H9 (cell line): ENCODE measurements at regions not wholly inside any gene's neighbourhood (a gene's known extent, or its start where the extent isn't known, plus 50 kb on each side); places are given as distances from the start of the nearest gene placed in this dataset.

Source experiments
- DNase-seq: peaks from one replicate; pipeline ENCODE4 v3.0.0-alpha.2; 2017
- H2AFZ ChIP-seq: one replicate; pipeline ENCODE4 v1.6.1; 2013; ENCODE audit warnings: mild to moderate bottlenecking, low read length, control low read depth, moderate library complexity
- H2AK5ac ChIP-seq: 2 replicates; pipeline ENCODE4 v1.6.1; 2013; ENCODE audit warnings: low read length, control low read depth, mixed read lengths; ENCODE audit not compliant: insufficient read length
- H2BK120ac ChIP-seq: one replicate; pipeline ENCODE4 v1.6.1; 2013; ENCODE audit warnings: low read depth, mild to moderate bottlenecking, low read length, control low read depth, inconsistent platforms; ENCODE audit not compliant: poor library complexity, severe bottlenecking
- H2BK12ac ChIP-seq: 2 replicates; pipeline ENCODE4 v1.6.1; 2013; ENCODE audit warnings: low read length, control low read depth, mixed read lengths, low read depth; ENCODE audit not compliant: insufficient read length
- H2BK15ac ChIP-seq: 2 replicates; pipeline ENCODE4 v1.6.1; 2013; ENCODE audit warnings: low read depth, low read length, control low read depth
- H2BK20ac ChIP-seq: one replicate; pipeline ENCODE4 v1.6.1; 2013; ENCODE audit warnings: low read depth, mild to moderate bottlenecking, low read length, control low read depth, inconsistent platforms; ENCODE audit not compliant: poor library complexity, severe bottlenecking
- H2BK5ac ChIP-seq: 2 replicates; pipeline ENCODE4 v1.6.1; 2013; ENCODE audit warnings: low read length, control low read depth, mixed read lengths; ENCODE audit not compliant: insufficient read length
- H3K14ac ChIP-seq: 2 replicates; pipeline ENCODE4 v1.6.1; 2013; ENCODE audit warnings: low read length, control low read depth; ENCODE audit not compliant: insufficient read depth
- H3K18ac ChIP-seq: 2 replicates; pipeline ENCODE4 v1.6.1; 2013; ENCODE audit warnings: low read depth, mild to moderate bottlenecking, mixed read lengths, low read length, control low read depth; ENCODE audit not compliant: insufficient read length
- H3K23ac ChIP-seq: 2 replicates; pipeline ENCODE4 v1.6.1; 2013; ENCODE audit warnings: low read length, control low read depth, mixed read lengths, low read depth; ENCODE audit not compliant: insufficient read length
- H3K23me2 ChIP-seq: 2 replicates; pipeline ENCODE4 v1.6.1; 2013; ENCODE audit warnings: low read depth, mild to moderate bottlenecking, mixed read lengths, low read length, control low read depth; ENCODE audit not compliant: insufficient read length, poor library complexity, severe bottlenecking
- H3K27ac ChIP-seq: 2 replicates; pipeline ENCODE4 v1.5.1; 2013; ENCODE audit warnings: low read length, control low read depth, mixed read lengths, low read depth; ENCODE audit not compliant: insufficient read length
- H3K27me3 ChIP-seq: 2 replicates; pipeline ENCODE4 v1.6.1; 2013; ENCODE audit warnings: low read length, control low read depth, inconsistent platforms; ENCODE audit not compliant: insufficient read depth
- H3K4ac ChIP-seq: 2 replicates; pipeline ENCODE4 v1.6.1; 2013; ENCODE audit warnings: low read depth, mild to moderate bottlenecking, control low read depth, inconsistent platforms, low read length, moderate library complexity
- H3K4me1 ChIP-seq: 2 replicates; pipeline ENCODE4 v1.6.1; 2013; ENCODE audit warnings: low read length, control low read depth, inconsistent platforms; ENCODE audit not compliant: insufficient read depth
- H3K4me2 ChIP-seq: 2 replicates; pipeline ENCODE4 v1.6.1; 2013; ENCODE audit warnings: low read length, control low read depth, mixed read lengths; ENCODE audit not compliant: insufficient read length, insufficient read depth
- H3K56ac ChIP-seq: 2 replicates; pipeline ENCODE4 v1.6.1; 2013; ENCODE audit warnings: low read depth, mild to moderate bottlenecking, mixed read lengths, low read length, control low read depth; ENCODE audit not compliant: insufficient read length
- H3K79me1 ChIP-seq: 2 replicates; pipeline ENCODE4 v1.6.1; 2013; ENCODE audit warnings: low read depth, mild to moderate bottlenecking, moderate library complexity, low read length, control low read depth, inconsistent platforms; ENCODE audit not compliant: insufficient read depth, poor library complexity, severe bottlenecking
- H3K79me2 ChIP-seq: 2 replicates; pipeline ENCODE4 v1.6.1; 2013; ENCODE audit warnings: low read length, control low read depth, inconsistent platforms; ENCODE audit not compliant: insufficient read depth
- H3K9ac ChIP-seq: 2 replicates; pipeline ENCODE4 v1.6.1; 2013; ENCODE audit warnings: low read length, control low read depth, mixed read lengths; ENCODE audit not compliant: insufficient read length; ENCODE audit errors: extremely low read depth
- H3K9me3 ChIP-seq: one replicate; pipeline ENCODE4 v1.6.1; 2013; ENCODE audit warnings: low read depth, low read length, inconsistent platforms; ENCODE audit not compliant: control insufficient read depth
- H3T11ph ChIP-seq: one replicate; pipeline ENCODE4 v1.6.1; 2013; ENCODE audit warnings: mild to moderate bottlenecking, low read length, control low read depth, inconsistent platforms
- H4K20me1 ChIP-seq: one replicate; pipeline ENCODE4 v1.6.1; 2013; ENCODE audit not compliant: control insufficient read depth, insufficient read length, insufficient read depth
- H4K5ac ChIP-seq: 2 replicates; pipeline ENCODE4 v1.6.1; 2013; ENCODE audit warnings: low read depth, mild to moderate bottlenecking, mixed read lengths, low read length, control low read depth; ENCODE audit not compliant: insufficient read length
- H4K8ac ChIP-seq: replicated peaks from 2 replicates; pipeline ENCODE4 v1.6.1; 2013; ENCODE audit warnings: low read length, control low read depth, mixed read lengths, low read depth; ENCODE audit not compliant: insufficient read length
- H4K91ac ChIP-seq: 2 replicates; pipeline ENCODE4 v1.6.1; 2013; ENCODE audit warnings: low read depth, mild to moderate bottlenecking, moderate library complexity, mixed read lengths, low read length, control low read depth; ENCODE audit not compliant: insufficient read length
- H3K27ac Mint-ChIP-seq, 3 experiments: 2 replicates in 2 of 3; 3 replicates in 1 of 3; pipeline ENCODE4 v1.8.0; 2020 to 2021; ENCODE audit warnings: mixed read lengths in 3 of 3, mild to moderate bottlenecking in 1 of 3, moderate library complexity in 1 of 3
- H3K27me3 Mint-ChIP-seq: 2 replicates; pipeline ENCODE4 v1.8.0; 2021; ENCODE audit warnings: low read depth, mild to moderate bottlenecking, moderate library complexity, mixed read lengths
- H3K36me3 Mint-ChIP-seq, 3 experiments: 2 replicates in 2 of 3; 3 replicates in 1 of 3; pipeline ENCODE4 v1.8.0; 2020 to 2021; ENCODE audit warnings: low read depth in 3 of 3, mixed read lengths in 3 of 3; ENCODE audit not compliant: insufficient read depth in 1 of 3
- H3K4me1 Mint-ChIP-seq, 2 experiments: 2 replicates each; pipeline ENCODE4 v1.8.0; 2020; ENCODE audit warnings: mixed read lengths in 2 of 2
- H3K4me3 Mint-ChIP-seq, 2 experiments: 2 replicates in 1 of 2; 3 replicates in 1 of 2; pipeline ENCODE4 v1.8.0; 2020 to 2021; ENCODE audit warnings: mild to moderate bottlenecking in 2 of 2, mixed read lengths in 2 of 2, moderate library complexity in 1 of 2
- H3K9me3 Mint-ChIP-seq, 2 experiments: 2 replicates in 1 of 2; 3 replicates in 1 of 2; pipeline ENCODE4 v1.8.0; 2020; ENCODE audit warnings: mild to moderate bottlenecking in 2 of 2, mixed read lengths in 2 of 2, moderate library complexity in 1 of 2
- CTCF ChIP-seq: fragments of 200-600 bp; sonication (generic); conservative IDR thresholded peaks from 3 replicates; pipeline ENCODE4 v1.8.0; 2021; ENCODE audit warnings: antibody characterized with exemption, mild to moderate bottlenecking
- WGBS: extraction: QIAGEN DNeasy Blood & Tissue Kit; methylation state at CpG from one replicate; pipeline ENCODE4 v1.1.7; 2013; ENCODE audit warnings: missing lambda C conversion rate, low lambda C conversion rate, mixed read lengths; ENCODE audit not compliant: insufficient read length; ENCODE audit errors: extremely low coverage; 5-methylcytosine and 5-hydroxymethylcytosine counted together

- Histone ChIP-seq H2BK20ac (no peak overlapping the region), H3K23ac (no peak overlapping the region), H4K5ac (no peak overlapping the region), H3T11ph (no peak overlapping the region), H2BK12ac (no peak overlapping the region), H3K27me3 (no peaks in the 10 kb centered on the region), H3K56ac (no peak overlapping the region), H2AFZ (no peak overlapping the region), H2BK15ac (no peak overlapping the region), H3K79me1 (no peaks in the 10 kb centered on the region), H3K9ac (no peak overlapping the region), H3K4me1 (no peaks in the 10 kb centered on the region), H3K4ac (no peak overlapping the region), H3K9me3 (no peaks in the 10 kb centered on the region), H3K14ac (no peak overlapping the region), H3K23me2 (no peaks in the 10 kb centered on the region), H3K79me2 (no peaks in the 10 kb centered on the region), H4K91ac (no peak overlapping the region), H3K18ac (no peak overlapping the region), H4K8ac (no peak overlapping the region), H3K4me2 (no peak overlapping the region), H2BK5ac (no peak overlapping the region), H4K20me1 (no peaks in the 10 kb centered on the region), H3K27ac (no peak overlapping the region), H2AK5ac (no peak overlapping the region), H2BK120ac (no peak overlapping the region)
- Mint-ChIP-seq H3K27me3 (no peaks in the 10 kb centered on the region), H3K4me1 (peaks cover 3 to 4% of the 10 kb centered on the region in 2 experiments), H3K27ac (no peak overlapping the region), H3K9me3 (peaks cover 0 to 3% of the 10 kb centered on the region in 2 experiments; a peak in 2 of 5 replicates), H3K4me3 (no peak overlapping the region), H3K36me3 (peaks cover 0 to 1% (median 0%) of the 10 kb centered on the region in 3 experiments; a peak in 1 of 7 replicates)
- DNase-seq = no peak
- TF ChIP-seq CTCF = no peak
- no CpG with 5 or more reads among the region's 4 CpGs for WGBS
Measured at GRCh38 chr4:43607827-43608461, 715.4 kb downstream of the GRXCR1 start.
